Mesenchymal stem cell (in vitro differentiated cells and primary cell): ENCODE measurements at regions not wholly inside any gene's neighbourhood (a gene's known extent, or its start where the extent isn't known, plus 50 kb on each side); places are given as distances from the start of the nearest gene placed in this dataset.
"Not testable (repeated sequence)": the region's sequence is repeated elsewhere in the genome, so short reads cannot be mapped to it uniquely, and the experiment has no call there.

Experiments
- DNase-seq: peaks from one replicate; pipeline ENCODE4 v3.0.0-alpha.2; 2013
- H2AFZ ChIP-seq: one replicate; pipeline ENCODE4 v1.6.1; 2013; ENCODE audit warnings: low read depth, mild to moderate bottlenecking, control low read depth, inconsistent platforms, low read length, moderate library complexity
- H2AK5ac ChIP-seq: 2 replicates; pipeline ENCODE4 v1.6.1; 2013; ENCODE audit warnings: low read length, moderate library complexity, mild to moderate bottlenecking, inconsistent platforms; ENCODE audit not compliant: severe bottlenecking
- H2BK120ac ChIP-seq: one replicate; pipeline ENCODE4 v1.6.1; 2013; ENCODE audit warnings: low read depth, mild to moderate bottlenecking, inconsistent platforms, low read length, moderate library complexity
- H2BK12ac ChIP-seq, 2 experiments: one replicate each; pipeline ENCODE4 v1.6.1; 2013; ENCODE audit warnings: inconsistent platforms in 2 of 2, low read length in 2 of 2, mild to moderate bottlenecking in 2 of 2, moderate library complexity in 2 of 2, control low read depth in 1 of 2
- H2BK15ac ChIP-seq: one replicate; pipeline ENCODE4 v1.6.1; 2013; ENCODE audit warnings: mild to moderate bottlenecking, low read depth, inconsistent platforms; ENCODE audit not compliant: poor library complexity, severe bottlenecking
- H2BK5ac ChIP-seq: 2 replicates; pipeline ENCODE4 v1.6.1; 2013; ENCODE audit warnings: low read depth, mild to moderate bottlenecking, low read length, control low read depth, inconsistent platforms; ENCODE audit not compliant: poor library complexity, severe bottlenecking
- H3K14ac ChIP-seq, 2 experiments: one replicate each; pipeline ENCODE4 v1.6.1; 2013; ENCODE audit warnings: inconsistent platforms in 2 of 2, low read length in 2 of 2, control low read depth in 1 of 2, mild to moderate bottlenecking in 1 of 2, moderate library complexity in 1 of 2
- H3K18ac ChIP-seq, 2 experiments: one replicate each; pipeline ENCODE4 v1.6.1; 2013; ENCODE audit warnings: inconsistent platforms in 2 of 2, low read length in 2 of 2, control low read depth in 1 of 2, low read depth in 1 of 2, mild to moderate bottlenecking in 1 of 2
- H3K23ac ChIP-seq, 2 experiments: one replicate each; pipeline ENCODE4 v1.6.1; 2013; ENCODE audit warnings: inconsistent platforms in 2 of 2, low read length in 2 of 2, mild to moderate bottlenecking in 2 of 2, moderate library complexity in 2 of 2, control low read depth in 1 of 2
- H3K27ac ChIP-seq: 2 replicates; pipeline ENCODE4 v1.5.1; 2013; ENCODE audit warnings: mild to moderate bottlenecking, moderate library complexity, low read length, control low read depth, inconsistent platforms; ENCODE audit not compliant: poor library complexity, severe bottlenecking
- H3K27me3 ChIP-seq, 2 experiments: 2 replicates each; pipeline versions ENCODE4 v1.6.1 to v1.7.0; 2013; ENCODE audit warnings: low read length in 2 of 2, mild to moderate bottlenecking in 2 of 2, moderate library complexity in 2 of 2, control low read depth in 1 of 2, inconsistent platforms in 1 of 2; ENCODE audit not compliant: control insufficient read depth in 1 of 2, insufficient read depth in 1 of 2
- H3K36me3 ChIP-seq, 2 experiments: 2 replicates each; pipeline versions ENCODE4 v1.6.1 to v1.7.0; 2013; ENCODE audit warnings: low read length in 2 of 2, control low read depth in 1 of 2, inconsistent platforms in 1 of 2, low read depth in 1 of 2, mild to moderate bottlenecking in 1 of 2; ENCODE audit not compliant: insufficient read depth in 2 of 2, control insufficient read depth in 1 of 2
- H3K4ac ChIP-seq, 2 experiments: one replicate each; pipeline ENCODE4 v1.6.1; 2013; ENCODE audit warnings: inconsistent platforms in 2 of 2, low read length in 2 of 2, mild to moderate bottlenecking in 2 of 2, moderate library complexity in 2 of 2, control low read depth in 1 of 2, low read depth in 1 of 2
- H3K4me1 ChIP-seq: 2 replicates; pipeline ENCODE4 v1.6.1; 2013; ENCODE audit warnings: low read depth, low read length, control low read depth; ENCODE audit not compliant: control insufficient read depth, insufficient read depth
- H3K4me2 ChIP-seq: 2 replicates; pipeline ENCODE4 v1.6.1; 2013; ENCODE audit warnings: low read length, mild to moderate bottlenecking, inconsistent platforms; ENCODE audit not compliant: poor library complexity, severe bottlenecking
- H3K4me3 ChIP-seq, 2 experiments: 2 replicates each; pipeline versions ENCODE4 v1.5.1 to v1.7.0; 2013; ENCODE audit warnings: low read length in 2 of 2, mild to moderate bottlenecking in 2 of 2, control low read depth in 1 of 2, low read depth in 1 of 2; ENCODE audit not compliant: insufficient read depth in 1 of 2
- H3K79me1 ChIP-seq: replicated peaks from 2 replicates; pipeline ENCODE4 v1.6.1; 2013; ENCODE audit warnings: mild to moderate bottlenecking, control low read depth, low read length, inconsistent platforms; ENCODE audit not compliant: poor library complexity, severe bottlenecking
- H3K9ac ChIP-seq: 2 replicates; pipeline ENCODE4 v1.7.0; 2013; ENCODE audit warnings: mild to moderate bottlenecking, low read length, moderate library complexity
- H3K9me3 ChIP-seq: 2 replicates; pipeline ENCODE4 v1.7.0; 2013; ENCODE audit warnings: mild to moderate bottlenecking, low read length; ENCODE audit not compliant: control insufficient read depth
- H4K8ac ChIP-seq: one replicate; pipeline ENCODE4 v1.6.1; 2013; ENCODE audit warnings: inconsistent platforms, mild to moderate bottlenecking, low read length, moderate library complexity
- H4K91ac ChIP-seq: one replicate; pipeline ENCODE4 v1.6.1; 2013; ENCODE audit warnings: mild to moderate bottlenecking, low read length, inconsistent platforms
- WGBS: methylation state at CpG from one replicate; pipeline ENCODE4 v1.1.7; 2013; ENCODE audit warnings: mixed read lengths; 5-methylcytosine and 5-hydroxymethylcytosine counted together

GRCh38 chr11:106531648-106532047 lies 454.2 kb downstream of the AASDHPPT start:
- not testable (repeated sequence) for H3K36me3 ChIP-seq, H3K27ac ChIP-seq, H2AK5ac ChIP-seq, H3K4me2 ChIP-seq, H2BK12ac ChIP-seq, H3K4me1 ChIP-seq, H2BK5ac ChIP-seq, H2BK15ac ChIP-seq, H3K23ac ChIP-seq, H3K18ac ChIP-seq, H4K91ac ChIP-seq, H3K14ac ChIP-seq, H2BK120ac ChIP-seq, H3K4me3 ChIP-seq, H2AFZ ChIP-seq, H4K8ac ChIP-seq, H3K9me3 ChIP-seq, H3K4ac ChIP-seq, H3K79me1 ChIP-seq, H3K9ac ChIP-seq, DNase-seq, H3K27me3 ChIP-seq
- WGBS: 98% methylated on average over 18 of the region's 18 CpGs

- no peak overlapping the region for H2BK120ac ChIP-seq
- H3K18ac ChIP-seq: no peak overlapping the region
- H3K23ac ChIP-seq: no peak overlapping the region
- DNase-seq: no peak
- H2AK5ac ChIP-seq: no peak overlapping the region
- no peaks in the 10 kb centered on the region for H3K79me1 ChIP-seq
- H3K36me3 ChIP-seq: no peaks in the 10 kb centered on the region
- no CpG with 5 or more reads among the region's 2 CpGs for WGBS
- H2BK5ac ChIP-seq: no peak overlapping the region
- no peaks in the 10 kb centered on the region for H3K27me3 ChIP-seq
- no peaks in the 10 kb centered on the region for H3K4me1 ChIP-seq
- no peak overlapping the region for H3K4me3 ChIP-seq
- no peak overlapping the region for H3K27ac ChIP-seq
- H3K9me3 ChIP-seq: no peaks in the 10 kb centered on the region
- no peak overlapping the region for H3K4me2 ChIP-seq
- H3K9ac ChIP-seq: no peak overlapping the region
- H4K91ac ChIP-seq: no peak overlapping the region
- no peak overlapping the region for H2AFZ ChIP-seq
- H3K14ac ChIP-seq: no peak overlapping the region
- H3K4ac ChIP-seq: no peak overlapping the region
- H2BK12ac ChIP-seq: no peak overlapping the region
- H2BK15ac ChIP-seq: no peak overlapping the region
- H4K8ac ChIP-seq: no peak overlapping the region
These were observed 455.6 kb downstream of the AASDHPPT start for GRCh38 chr11:106533046-106533445.

GRCh38 chr11:106540001-106540400 lies 462.5 kb downstream of the AASDHPPT start:
- no peak overlapping the region for H3K9ac ChIP-seq
- no peak overlapping the region for H2BK12ac ChIP-seq

GRCh38 chr11:106548406-106548805 lies 469.9 kb downstream of the GUCY1A2 start:
- Histone ChIP-seq H2BK15ac (no peak overlapping the region), H4K91ac (no peak overlapping the region), H3K4me2 (no peak overlapping the region), H3K79me1 (no peaks in the 10 kb centered on the region), H2AFZ (no peak overlapping the region), H3K36me3 (no peaks in the 10 kb centered on the region), H3K27me3 (no peaks in the 10 kb centered on the region), H3K9me3 (peaks cover 11% of the 10 kb centered on the region), H2BK12ac (no peak overlapping the region), H3K4me1 (peaks cover 2% of the 10 kb centered on the region), H3K9ac (no peak overlapping the region), H2BK5ac (no peak overlapping the region), H3K27ac (no peak overlapping the region), H2BK120ac (no peak overlapping the region), H3K18ac (no peak overlapping the region), H3K23ac (no peak overlapping the region), H2AK5ac (no peak overlapping the region), H3K4ac (no peak overlapping the region), H4K8ac (no peak overlapping the region), H3K4me3 (no peak overlapping the region), H3K14ac (no peak overlapping the region)
- WGBS: 68% methylated on average over 1 of the region's 2 CpGs
- no peak for DNase-seq

More at GRCh38 chr11:106540001-106540400, 462.5 kb downstream of the AASDHPPT start:
- H3K14ac ChIP-seq: no peak overlapping the region
- no peak overlapping the region for H4K8ac ChIP-seq
- no peak overlapping the region for H3K23ac ChIP-seq
- no peak overlapping the region for H2BK15ac ChIP-seq
- H2BK120ac ChIP-seq: no peak overlapping the region
- no peak overlapping the region for H3K27ac ChIP-seq
- no peak overlapping the region for H2BK5ac ChIP-seq
- H3K9me3 ChIP-seq: no peaks in the 10 kb centered on the region
- H3K36me3 ChIP-seq: no peaks in the 10 kb centered on the region
- H3K18ac ChIP-seq: no peak overlapping the region
- 85% methylated on average over 5 of the region's 5 CpGs for WGBS
- no peaks in the 10 kb centered on the region for H3K4me1 ChIP-seq
- no peak overlapping the region for H3K4ac ChIP-seq
- no peaks in the 10 kb centered on the region for H3K27me3 ChIP-seq
- H2AFZ ChIP-seq: no peak overlapping the region
- no peak for DNase-seq
- no peak overlapping the region for H2AK5ac ChIP-seq
- H3K79me1 ChIP-seq: no peaks in the 10 kb centered on the region
- H3K4me3 ChIP-seq: no peak overlapping the region
- no peak overlapping the region for H3K4me2 ChIP-seq
- H4K91ac ChIP-seq: no peak overlapping the region
